Fibroblast of the aortic adventitia (primary cell): ENCODE measurements at regions not wholly inside any gene's neighbourhood (a gene's known extent, or its start where the extent isn't known, plus 50 kb on each side); places are given as distances from the start of the nearest gene placed in this dataset.

Source experiments
- DNase-seq: peaks from one replicate; pipeline ENCODE4 v3.0.0-alpha.2; 2010; ENCODE audit warnings: low read depth
- H3K4me3 ChIP-seq: 2 replicates; pipeline ENCODE4 v1.5.1; 2011; ENCODE audit warnings: low read depth, mild to moderate bottlenecking, control low read depth, low read length, moderate library complexity
- TF ChIP-seq, protein P1 (sequence below): IDR thresholded peaks from 2 replicates; pipeline ENCODE4 v1.5.1; 2011; ENCODE audit warnings: mild to moderate bottlenecking, low read length, control low read depth, inconsistent platforms; ENCODE audit not compliant: insufficient read depth

DNA sequence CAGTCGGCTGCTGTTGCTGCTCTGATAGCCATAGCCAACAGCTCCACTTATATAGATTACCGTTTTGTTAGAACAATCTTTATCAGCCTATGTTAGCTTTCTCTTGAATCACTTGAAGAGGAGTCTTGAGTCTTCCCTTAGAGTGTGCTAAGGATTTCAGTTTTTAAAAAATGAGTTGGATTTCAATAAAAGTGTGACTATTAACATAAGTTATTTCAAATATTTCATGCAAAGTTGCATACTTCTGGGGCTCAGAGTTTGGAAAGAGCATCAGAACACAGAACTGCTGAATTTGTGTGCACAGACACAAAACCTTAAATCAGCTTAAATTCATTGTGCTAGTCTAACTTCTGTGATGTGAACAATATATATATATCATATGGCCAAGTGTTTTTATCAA is 174.7 kb downstream of the MTX2 start:
- no peak overlapping the region for H3K4me3 ChIP-seq
- no peak for DNase-seq
- TF ChIP-seq, protein P1, sequence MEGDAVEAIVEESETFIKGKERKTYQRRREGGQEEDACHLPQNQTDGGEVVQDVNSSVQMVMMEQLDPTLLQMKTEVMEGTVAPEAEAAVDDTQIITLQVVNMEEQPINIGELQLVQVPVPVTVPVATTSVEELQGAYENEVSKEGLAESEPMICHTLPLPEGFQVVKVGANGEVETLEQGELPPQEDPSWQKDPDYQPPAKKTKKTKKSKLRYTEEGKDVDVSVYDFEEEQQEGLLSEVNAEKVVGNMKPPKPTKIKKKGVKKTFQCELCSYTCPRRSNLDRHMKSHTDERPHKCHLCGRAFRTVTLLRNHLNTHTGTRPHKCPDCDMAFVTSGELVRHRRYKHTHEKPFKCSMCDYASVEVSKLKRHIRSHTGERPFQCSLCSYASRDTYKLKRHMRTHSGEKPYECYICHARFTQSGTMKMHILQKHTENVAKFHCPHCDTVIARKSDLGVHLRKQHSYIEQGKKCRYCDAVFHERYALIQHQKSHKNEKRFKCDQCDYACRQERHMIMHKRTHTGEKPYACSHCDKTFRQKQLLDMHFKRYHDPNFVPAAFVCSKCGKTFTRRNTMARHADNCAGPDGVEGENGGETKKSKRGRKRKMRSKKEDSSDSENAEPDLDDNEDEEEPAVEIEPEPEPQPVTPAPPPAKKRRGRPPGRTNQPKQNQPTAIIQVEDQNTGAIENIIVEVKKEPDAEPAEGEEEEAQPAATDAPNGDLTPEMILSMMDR: no peak

DNA sequence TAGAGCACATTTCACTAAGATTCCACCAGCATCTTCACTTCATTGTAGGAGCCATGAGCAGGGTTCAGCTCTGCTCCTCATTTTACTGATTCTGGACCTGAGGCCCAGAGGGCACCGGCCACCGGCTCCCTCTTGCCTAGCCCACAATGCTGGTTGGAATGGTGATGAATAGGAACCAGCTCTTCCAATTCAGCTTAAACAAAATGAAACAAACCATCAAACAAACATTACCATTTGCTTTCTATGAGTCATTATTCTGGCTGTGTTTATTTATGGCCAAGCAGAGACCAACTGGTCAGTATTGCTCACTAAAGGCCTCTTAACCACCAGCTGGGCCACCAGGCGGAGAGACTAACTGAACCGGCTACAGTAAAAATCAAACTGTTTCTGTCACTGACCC is 176.7 kb downstream of the MTX2 start:
- DNase-seq: peak; percentile 29
- H3K4me3 ChIP-seq: no peak overlapping the region
- TF ChIP-seq, protein P1: no peak

DNA sequence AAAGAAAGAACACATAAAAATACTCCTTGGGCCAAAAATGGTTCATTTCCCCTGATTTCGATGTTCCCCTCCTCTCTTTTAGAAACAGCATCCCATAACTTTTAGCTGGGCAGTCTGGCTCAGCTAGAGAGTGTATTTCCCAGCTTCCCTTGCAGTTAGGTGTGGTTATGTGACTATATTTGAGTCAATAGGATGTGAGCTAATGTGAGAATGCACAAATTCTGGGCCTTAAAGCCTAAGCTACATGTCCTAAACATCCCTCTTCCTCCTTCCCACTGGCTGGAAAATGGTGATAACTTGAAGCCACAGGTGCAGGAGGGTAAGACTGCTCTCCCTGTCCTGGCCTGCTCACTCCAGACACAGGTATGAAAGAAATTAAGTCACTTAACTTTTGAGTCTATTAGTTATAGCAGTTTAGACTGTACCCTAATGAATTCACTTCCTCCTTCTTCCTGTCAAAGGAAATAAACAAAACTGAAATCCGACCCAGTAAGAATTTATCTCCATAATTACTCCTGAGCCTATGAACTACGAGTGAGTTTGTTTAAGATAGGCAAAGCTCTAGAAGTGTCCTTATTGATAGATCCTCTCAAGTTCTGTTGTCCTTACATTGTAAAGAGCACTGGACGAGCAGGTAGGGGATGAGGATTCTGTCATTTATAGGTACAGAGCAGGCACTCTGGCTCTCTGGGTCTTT is 177.6 kb downstream of the MTX2 start:
- TF ChIP-seq, protein P1: no peak
- H3K4me3 ChIP-seq: no peak overlapping the region
- no peak for DNase-seq

DNA sequence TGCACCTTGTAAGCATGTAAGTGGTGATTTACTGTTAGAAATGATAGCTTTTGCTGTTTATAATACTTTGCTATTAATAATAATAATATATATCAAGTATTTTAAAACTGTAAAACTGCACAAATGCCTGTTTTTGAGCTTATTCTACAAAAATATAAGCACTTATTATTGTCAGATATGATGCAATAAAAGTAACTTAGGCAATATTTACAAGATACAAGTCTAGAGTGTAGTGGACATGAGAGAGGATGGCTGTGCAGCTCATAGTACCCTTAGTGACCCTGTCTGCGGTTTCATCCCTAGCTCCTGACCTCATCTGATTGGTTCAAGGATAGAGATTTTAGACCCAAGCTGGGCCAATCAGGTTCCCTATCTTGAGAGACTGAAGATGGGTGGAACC is 178.4 kb downstream of the MTX2 start:
- TF ChIP-seq, protein P1: no peak
- no peak overlapping the region for H3K4me3 ChIP-seq
- DNase-seq: no peak

DNA sequence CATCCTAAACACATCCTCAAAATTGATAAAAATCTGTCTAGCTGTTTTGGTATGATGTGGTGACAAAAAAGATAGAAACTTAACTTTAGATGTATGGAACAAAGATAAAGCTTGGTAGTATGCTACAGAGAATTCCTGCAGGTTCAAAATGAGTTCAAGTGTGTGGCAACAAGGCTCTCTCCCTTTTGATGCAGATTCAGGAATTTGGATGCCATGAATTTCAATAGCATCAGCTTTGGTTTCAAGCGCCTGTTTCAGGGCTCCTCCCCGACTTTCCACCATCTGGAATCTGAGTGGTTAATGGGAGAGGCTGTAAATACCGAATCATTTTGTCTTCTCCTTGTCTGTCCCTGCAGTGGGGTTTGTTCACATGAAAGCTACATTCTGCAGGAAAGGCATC is 180.6 kb downstream of the MTX2 start:
- TF ChIP-seq, protein P1: no peak
- no peak overlapping the region for H3K4me3 ChIP-seq
- DNase-seq: no peak

DNA sequence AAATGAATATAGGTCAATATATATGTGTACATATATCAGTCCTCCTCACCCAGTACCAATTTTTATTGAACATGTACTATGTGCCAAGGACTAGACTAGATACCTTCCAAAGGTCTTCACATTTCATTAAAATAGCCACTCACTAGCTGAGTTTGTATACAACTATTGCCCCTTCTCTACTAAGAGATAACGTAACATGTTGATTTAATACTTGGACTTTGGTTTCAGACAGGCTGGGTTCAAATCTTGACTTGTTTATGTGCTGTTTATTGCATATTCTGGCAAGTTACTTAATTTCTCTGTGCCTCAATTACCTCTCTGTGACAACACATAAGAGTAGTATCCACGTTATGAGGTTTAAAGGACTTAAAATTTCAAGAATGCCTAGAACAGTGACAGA is 184.5 kb downstream of the MTX2 start:
- TF ChIP-seq, protein P1: no peak
- no peak overlapping the region for H3K4me3 ChIP-seq
- no peak for DNase-seq
